ENCODE measurements at regions not wholly inside any gene's neighbourhood (a gene's known extent, or its start where the extent isn't known, plus 50 kb on each side); places are given as distances from the start of the nearest gene placed in this dataset.

DNA sequence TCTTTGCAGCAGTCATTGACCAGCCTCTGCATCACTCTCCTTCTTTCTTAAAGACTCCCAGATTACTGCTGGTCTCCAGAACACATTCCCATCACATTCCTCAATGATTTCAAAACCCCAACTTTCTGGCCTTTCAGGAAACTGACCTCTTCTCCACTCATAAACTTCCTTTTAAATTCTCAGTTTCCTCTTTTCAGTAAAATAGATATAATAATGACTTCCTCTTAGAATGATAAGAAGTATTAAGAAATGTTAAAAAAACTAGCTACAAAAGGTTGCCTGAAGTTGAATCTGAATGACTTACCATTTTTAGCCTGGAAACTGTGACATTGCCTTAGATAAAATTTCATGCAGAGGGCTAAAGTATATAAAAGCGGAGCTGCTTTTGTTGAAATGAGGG lies 239.3 kb downstream of the OGFRL1 start:
- TF ChIP-seq, protein P1, sequence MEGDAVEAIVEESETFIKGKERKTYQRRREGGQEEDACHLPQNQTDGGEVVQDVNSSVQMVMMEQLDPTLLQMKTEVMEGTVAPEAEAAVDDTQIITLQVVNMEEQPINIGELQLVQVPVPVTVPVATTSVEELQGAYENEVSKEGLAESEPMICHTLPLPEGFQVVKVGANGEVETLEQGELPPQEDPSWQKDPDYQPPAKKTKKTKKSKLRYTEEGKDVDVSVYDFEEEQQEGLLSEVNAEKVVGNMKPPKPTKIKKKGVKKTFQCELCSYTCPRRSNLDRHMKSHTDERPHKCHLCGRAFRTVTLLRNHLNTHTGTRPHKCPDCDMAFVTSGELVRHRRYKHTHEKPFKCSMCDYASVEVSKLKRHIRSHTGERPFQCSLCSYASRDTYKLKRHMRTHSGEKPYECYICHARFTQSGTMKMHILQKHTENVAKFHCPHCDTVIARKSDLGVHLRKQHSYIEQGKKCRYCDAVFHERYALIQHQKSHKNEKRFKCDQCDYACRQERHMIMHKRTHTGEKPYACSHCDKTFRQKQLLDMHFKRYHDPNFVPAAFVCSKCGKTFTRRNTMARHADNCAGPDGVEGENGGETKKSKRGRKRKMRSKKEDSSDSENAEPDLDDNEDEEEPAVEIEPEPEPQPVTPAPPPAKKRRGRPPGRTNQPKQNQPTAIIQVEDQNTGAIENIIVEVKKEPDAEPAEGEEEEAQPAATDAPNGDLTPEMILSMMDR (IDR thresholded peaks at IDR 0.05) = no peak
- no peak for TF ChIP-seq POLR2A (IDR thresholded peaks at IDR 0.05)
